ENCODE measurements at regions not wholly inside any gene's neighbourhood (a gene's known extent, or its start where the extent isn't known, plus 50 kb on each side); places are given as distances from the start of the nearest gene placed in this dataset.

- no peaks in the 10 kb centered on the region for H3K36me3 ChIP-seq (ENCODE audit: insufficient read depth, low read length)
- peaks cover 12 to 19% of the 10 kb centered on the region in 2 donors for H3K27me3 Mint-ChIP-seq
- H3K27ac Mint-ChIP-seq: no peak overlapping the region
- peaks cover 5% of the 10 kb centered on the region for H3K27me3 ChIP-seq (ENCODE audit: insufficient read depth, low read length)
- no peaks in the 10 kb centered on the region for H3K4me1 Mint-ChIP-seq
- H3K9me3 Mint-ChIP-seq: peaks cover 0 to 4% (median 0%) of the 10 kb centered on the region in 8 donors
- ChIA-PET CTCF (ENCODE audit: partially characterized antibody) (interaction anchor here (1.2 kb wide), 1 partner anchor 12 kb away, joined by 3 read pairs; no protein-coding TSS in a partner anchor), POLR2A (ENCODE audit: partially characterized antibody) (no interaction called here)
- DNase-seq: no peak
- H3K4me3 Mint-ChIP-seq: no peak overlapping the region
- intact Hi-C loops (cut with micrococcal nuclease): no loop called here
- no peak overlapping the region for H3K4me3 ChIP-seq (ENCODE audit: low read length in 2 of 2)
- H3K36me3 Mint-ChIP-seq: no peaks in the 10 kb centered on the region
- no peak overlapping the region for H3K27ac ChIP-seq (ENCODE audit: low read depth, low read length)
- no peaks in the 10 kb centered on the region for H3K4me1 ChIP-seq (ENCODE audit: insufficient read depth, low read length)
- H3K9me3 ChIP-seq (ENCODE audit: control insufficient read depth in 1 of 2, low read length in 2 of 2): no peaks in the 10 kb centered on the region
These were observed 251.8 kb upstream of the CCDC196 start for GRCh38 chr14:66234411-66234810.

GRCh38 chr14:66237741-66238140, 248.4 kb upstream of the CCDC196 start:
- H3K4me1 ChIP-seq (ENCODE audit: insufficient read depth, low read length): no peaks in the 10 kb centered on the region
- peaks cover 5% of the 10 kb centered on the region for H3K27me3 ChIP-seq (ENCODE audit: insufficient read depth, low read length)
- no peak overlapping the region for H3K4me3 Mint-ChIP-seq
- peaks cover 4 to 10% of the 10 kb centered on the region in 2 donors for H3K27me3 Mint-ChIP-seq
- no peak overlapping the region for H3K4me3 ChIP-seq (ENCODE audit: low read length in 2 of 2)
- intact Hi-C loops (cut with micrococcal nuclease): no loop called here
- H3K36me3 ChIP-seq (ENCODE audit: insufficient read depth, low read length): no peaks in the 10 kb centered on the region
- ChIA-PET CTCF (ENCODE audit: partially characterized antibody) (no interaction called here), POLR2A (ENCODE audit: partially characterized antibody) (no interaction called here)
- no peaks in the 10 kb centered on the region for H3K36me3 Mint-ChIP-seq
- no peak for DNase-seq
- no peak overlapping the region for H3K27ac ChIP-seq (ENCODE audit: low read depth, low read length)
- no peak overlapping the region for H3K27ac Mint-ChIP-seq
- H3K9me3 ChIP-seq (ENCODE audit: control insufficient read depth in 1 of 2, low read length in 2 of 2): no peaks in the 10 kb centered on the region
- H3K4me1 Mint-ChIP-seq: no peaks in the 10 kb centered on the region
- no peaks in the 10 kb centered on the region for H3K9me3 Mint-ChIP-seq

GRCh38 chr14:66238969-66239368, 247.2 kb upstream of the CCDC196 start:
- no peak overlapping the region for H3K4me3 Mint-ChIP-seq
- peaks cover 0 to 4% of the 10 kb centered on the region in 2 donors for H3K36me3 Mint-ChIP-seq
- no peaks in the 10 kb centered on the region for H3K9me3 Mint-ChIP-seq
- H3K4me1 Mint-ChIP-seq: no peaks in the 10 kb centered on the region
- Histone ChIP-seq H3K4me1 (ENCODE audit: insufficient read depth, low read length) (no peaks in the 10 kb centered on the region), H3K27ac (ENCODE audit: low read depth, low read length) (no peak overlapping the region), H3K36me3 (ENCODE audit: insufficient read depth, low read length) (no peaks in the 10 kb centered on the region), H3K9me3 (ENCODE audit: control insufficient read depth in 1 of 2, low read length in 2 of 2) (no peaks in the 10 kb centered on the region), H3K27me3 (ENCODE audit: insufficient read depth, low read length) (peaks cover 3% of the 10 kb centered on the region), H3K4me3 (ENCODE audit: low read length in 2 of 2) (no peak overlapping the region)
- intact Hi-C loops (cut with micrococcal nuclease): no loop called here
- no peak for DNase-seq
- ChIA-PET POLR2A (ENCODE audit: partially characterized antibody) (no interaction called here), CTCF (ENCODE audit: partially characterized antibody) (no interaction called here)
- no peak overlapping the region for H3K27ac Mint-ChIP-seq
- peaks cover 4 to 7% of the 10 kb centered on the region in 2 donors for H3K27me3 Mint-ChIP-seq

GRCh38 chr14:66239589-66239988, 246.6 kb upstream of the CCDC196 start:
- intact Hi-C loops (cut with micrococcal nuclease): no loop called here
- peaks cover 4% of the 10 kb centered on the region in 2 donors for H3K27me3 Mint-ChIP-seq
- peaks cover 0 to under 1% (median 0%) of the 10 kb centered on the region in 8 donors for H3K9me3 Mint-ChIP-seq
- no peak overlapping the region for H3K4me3 ChIP-seq (ENCODE audit: low read length in 2 of 2)
- POLR2A ChIA-PET (ENCODE audit: partially characterized antibody): no interaction called here
- CTCF ChIA-PET (ENCODE audit: partially characterized antibody): no interaction called here
- H3K4me1 Mint-ChIP-seq: no peaks in the 10 kb centered on the region
- DNase-seq: no peak
- H3K4me1 ChIP-seq (ENCODE audit: insufficient read depth, low read length): no peaks in the 10 kb centered on the region
- no peaks in the 10 kb centered on the region for H3K27me3 ChIP-seq (ENCODE audit: insufficient read depth, low read length)
- no peak overlapping the region for H3K27ac ChIP-seq (ENCODE audit: low read depth, low read length)
- no peak overlapping the region for H3K27ac Mint-ChIP-seq
- H3K4me3 Mint-ChIP-seq: no peak overlapping the region
- peaks cover 0 to 4% of the 10 kb centered on the region in 2 donors for H3K36me3 Mint-ChIP-seq
- no peaks in the 10 kb centered on the region for H3K36me3 ChIP-seq (ENCODE audit: insufficient read depth, low read length)
- H3K9me3 ChIP-seq (ENCODE audit: control insufficient read depth in 1 of 2, low read length in 2 of 2): no peaks in the 10 kb centered on the region

- no peaks in the 10 kb centered on the region for H3K27me3 ChIP-seq (ENCODE audit: insufficient read depth, low read length)
- H3K36me3 ChIP-seq (ENCODE audit: insufficient read depth, low read length): no peaks in the 10 kb centered on the region
- H3K9me3 ChIP-seq (ENCODE audit: control insufficient read depth in 1 of 2, low read length in 2 of 2): no peaks in the 10 kb centered on the region
- H3K27me3 Mint-ChIP-seq: peaks cover 4% of the 10 kb centered on the region in 2 donors
- no peak for DNase-seq
- no peaks in the 10 kb centered on the region for H3K4me1 ChIP-seq (ENCODE audit: insufficient read depth, low read length)
- H3K36me3 Mint-ChIP-seq: peaks cover 0 to 4% of the 10 kb centered on the region in 2 donors
- intact Hi-C loops (cut with micrococcal nuclease): no loop called here
- H3K4me3 Mint-ChIP-seq: no peak overlapping the region
- no peak overlapping the region for H3K4me3 ChIP-seq (ENCODE audit: low read length in 2 of 2)
- peaks cover 0 to 2% (median 0%) of the 10 kb centered on the region in 8 donors for H3K9me3 Mint-ChIP-seq
- H3K4me1 Mint-ChIP-seq: no peaks in the 10 kb centered on the region
- CTCF ChIA-PET (ENCODE audit: partially characterized antibody): no interaction called here
- POLR2A ChIA-PET (ENCODE audit: partially characterized antibody): no interaction called here
- H3K27ac ChIP-seq (ENCODE audit: low read depth, low read length): no peak overlapping the region
- no peak overlapping the region for H3K27ac Mint-ChIP-seq
These were observed 246.1 kb upstream of the CCDC196 start for GRCh38 chr14:66240105-66240504.

- no peaks in the 10 kb centered on the region for H3K9me3 ChIP-seq (ENCODE audit: control insufficient read depth in 1 of 2, low read length in 2 of 2)
- Mint-ChIP-seq H3K36me3 (peaks cover 0 to 4% of the 10 kb centered on the region in 2 donors), H3K27me3 (no peaks in the 10 kb centered on the region), H3K27ac (no peak overlapping the region), H3K4me1 (no peaks in the 10 kb centered on the region), H3K9me3 (peaks cover 0 to 2% (median 0%) of the 10 kb centered on the region in 8 donors), H3K4me3 (no peak overlapping the region)
- POLR2A ChIA-PET (ENCODE audit: partially characterized antibody): no interaction called here
- no peaks in the 10 kb centered on the region for H3K36me3 ChIP-seq (ENCODE audit: insufficient read depth, low read length)
- CTCF ChIA-PET (ENCODE audit: partially characterized antibody): no interaction called here
- no peak overlapping the region for H3K27ac ChIP-seq (ENCODE audit: low read depth, low read length)
- H3K27me3 ChIP-seq (ENCODE audit: insufficient read depth, low read length): no peaks in the 10 kb centered on the region
- intact Hi-C loops (cut with micrococcal nuclease): no loop called here
- DNase-seq: no peak
- no peaks in the 10 kb centered on the region for H3K4me1 ChIP-seq (ENCODE audit: insufficient read depth, low read length)
- no peak overlapping the region for H3K4me3 ChIP-seq (ENCODE audit: low read length in 2 of 2)
These were observed 244.2 kb upstream of the CCDC196 start for GRCh38 chr14:66242001-66242400.

- Histone ChIP-seq H3K4me3 (ENCODE audit: low read length in 2 of 2) (no peak overlapping the region), H3K4me1 (ENCODE audit: insufficient read depth, low read length) (no peaks in the 10 kb centered on the region), H3K27ac (ENCODE audit: low read depth, low read length) (no peak overlapping the region), H3K36me3 (ENCODE audit: insufficient read depth, low read length) (no peaks in the 10 kb centered on the region), H3K9me3 (ENCODE audit: control insufficient read depth in 1 of 2, low read length in 2 of 2) (no peaks in the 10 kb centered on the region), H3K27me3 (ENCODE audit: insufficient read depth, low read length) (no peaks in the 10 kb centered on the region)
- intact Hi-C loops (cut with micrococcal nuclease): no loop called here
- no peak overlapping the region for H3K27ac Mint-ChIP-seq
- no peak overlapping the region for H3K4me3 Mint-ChIP-seq
- peaks cover 0 to 4% of the 10 kb centered on the region in 2 donors for H3K36me3 Mint-ChIP-seq
- ChIA-PET POLR2A (ENCODE audit: partially characterized antibody) (no interaction called here), CTCF (ENCODE audit: partially characterized antibody) (no interaction called here)
- H3K27me3 Mint-ChIP-seq: peaks cover 0 to 2% of the 10 kb centered on the region in 2 donors
- DNase-seq: no peak
- no peaks in the 10 kb centered on the region for H3K4me1 Mint-ChIP-seq
- H3K9me3 Mint-ChIP-seq: peaks cover 0 to 2% (median 0%) of the 10 kb centered on the region in 8 donors
These were observed 241.3 kb upstream of the CCDC196 start for GRCh38 chr14:66244834-66245233.

GRCh38 chr14:66247662-66248193, 238.4 kb upstream of the CCDC196 start:
- H3K27ac ChIP-seq (ENCODE audit: low read depth, low read length): no peak overlapping the region
- intact Hi-C loops (cut with micrococcal nuclease): no loop called here
- no peaks in the 10 kb centered on the region for H3K4me1 ChIP-seq (ENCODE audit: insufficient read depth, low read length)
- no peaks in the 10 kb centered on the region for H3K9me3 ChIP-seq (ENCODE audit: control insufficient read depth in 1 of 2, low read length in 2 of 2)
- no peaks in the 10 kb centered on the region for H3K36me3 ChIP-seq (ENCODE audit: insufficient read depth, low read length)
- Mint-ChIP-seq H3K27me3 (peaks cover 0 to 4% of the 10 kb centered on the region in 2 donors), H3K4me3 (no peak overlapping the region), H3K36me3 (peaks cover 0 to 4% of the 10 kb centered on the region in 2 donors), H3K4me1 (no peaks in the 10 kb centered on the region), H3K27ac (no peak overlapping the region), H3K9me3 (peaks cover 0 to 2% (median 0%) of the 10 kb centered on the region in 8 donors)
- no peaks in the 10 kb centered on the region for H3K27me3 ChIP-seq (ENCODE audit: insufficient read depth, low read length)
- no peak overlapping the region for H3K4me3 ChIP-seq (ENCODE audit: low read length in 2 of 2)
- DNase-seq: no peak
- POLR2A ChIA-PET (ENCODE audit: partially characterized antibody): no interaction called here
- CTCF ChIA-PET (ENCODE audit: partially characterized antibody): no interaction called here

Data from CD4-positive, alpha-beta memory T cell (primary cell).